ENCODE measurements at regions not wholly inside any gene's neighbourhood (a gene's known extent, or its start where the extent isn't known, plus 50 kb on each side); places are given as distances from the start of the nearest gene placed in this dataset.

DNA sequence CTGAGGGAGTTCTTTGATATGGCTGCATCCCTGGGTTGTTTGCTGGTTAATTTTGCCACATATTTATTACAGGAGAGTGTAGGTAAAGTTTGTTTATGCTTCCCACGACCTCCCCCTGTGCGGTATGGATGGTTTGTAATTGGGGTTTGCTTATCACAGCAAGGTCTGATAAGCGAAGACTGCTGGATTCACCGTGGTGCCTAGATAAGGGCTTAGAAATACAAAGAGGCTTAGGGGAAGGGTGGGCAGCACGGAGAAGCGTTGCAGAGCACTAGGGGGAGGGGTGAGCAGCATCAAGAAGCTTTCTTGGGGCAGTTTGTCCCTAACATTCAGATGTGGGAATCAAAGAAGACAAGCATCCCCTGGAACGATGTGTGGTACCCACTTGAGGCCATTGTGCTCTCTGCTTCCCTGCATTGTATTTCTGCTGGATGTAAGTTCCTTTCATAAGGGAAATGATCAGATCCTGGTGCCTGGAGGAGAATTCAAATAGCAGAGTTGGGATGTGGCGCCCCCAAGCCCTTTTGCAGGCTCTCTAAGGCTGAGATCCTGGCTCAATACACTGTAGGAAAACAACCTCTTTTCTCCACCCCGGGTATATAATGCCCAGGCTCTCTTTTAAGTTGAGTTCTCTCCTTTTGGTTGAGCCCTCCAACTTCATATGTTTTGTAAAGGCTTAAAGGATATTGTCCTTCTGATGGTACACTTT, 598.1 kb upstream of the ADGRL4 start:
- no peak for DNase-seq

DNA sequence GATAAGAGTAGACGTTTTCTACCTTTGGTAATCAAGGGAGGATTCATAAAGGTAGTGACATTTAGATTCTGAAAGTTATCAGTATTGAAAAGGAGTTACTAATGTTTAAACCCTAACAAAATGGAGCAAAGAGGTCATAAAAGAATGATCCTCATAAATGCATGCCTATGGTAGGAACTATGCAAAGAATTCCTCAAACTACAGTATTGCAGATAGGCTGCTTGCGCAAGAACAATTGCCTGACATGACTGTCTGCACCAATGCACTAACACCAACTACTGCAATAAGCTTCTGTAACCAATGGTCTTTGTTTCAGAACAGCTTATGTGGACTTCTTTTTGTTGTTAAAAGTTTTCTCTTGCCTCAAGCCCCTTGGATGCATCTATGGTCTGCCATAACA, 597.3 kb upstream of the ADGRL4 start:
- no peak for DNase-seq

DNA sequence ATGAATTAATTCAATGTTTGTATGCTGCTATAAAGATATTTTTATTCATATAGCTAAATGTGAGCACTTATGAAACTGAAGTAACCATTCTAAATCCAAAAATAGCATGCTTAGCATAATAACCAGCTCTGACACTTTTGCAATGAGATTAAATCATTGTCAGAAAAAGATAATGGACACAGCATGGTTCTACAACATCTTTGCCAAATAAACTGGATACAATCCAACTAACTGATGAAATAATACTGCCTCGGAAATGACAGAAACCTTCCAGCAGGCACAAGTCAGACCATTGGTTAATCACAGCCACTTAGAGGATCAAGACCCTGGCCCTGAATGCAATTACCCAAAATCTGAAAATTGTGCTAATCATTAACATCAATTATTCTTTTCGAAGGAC, 592.7 kb upstream of the ADGRL4 start:
- DNase-seq = no peak

DNA sequence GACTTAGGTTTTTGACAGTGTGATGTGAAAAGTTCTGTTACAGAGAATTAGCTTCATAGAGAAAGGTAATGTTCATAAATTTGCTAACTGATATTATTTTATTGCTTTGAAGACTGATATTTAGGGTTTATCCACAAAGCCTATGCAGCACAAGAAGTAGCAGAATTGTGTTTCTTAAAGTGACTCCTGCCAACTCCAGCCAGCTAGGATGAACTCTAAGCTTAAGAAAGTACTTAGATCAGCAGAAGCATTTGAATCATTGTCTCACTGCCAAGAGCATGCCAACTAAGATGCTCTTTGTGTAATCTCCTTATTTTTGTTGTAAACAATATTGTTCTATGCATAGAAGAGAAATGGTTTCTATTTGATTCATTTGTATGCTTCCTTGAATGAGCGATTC, 589.4 kb upstream of the ADGRL4 start:
- DNase-seq = no peak

DNA sequence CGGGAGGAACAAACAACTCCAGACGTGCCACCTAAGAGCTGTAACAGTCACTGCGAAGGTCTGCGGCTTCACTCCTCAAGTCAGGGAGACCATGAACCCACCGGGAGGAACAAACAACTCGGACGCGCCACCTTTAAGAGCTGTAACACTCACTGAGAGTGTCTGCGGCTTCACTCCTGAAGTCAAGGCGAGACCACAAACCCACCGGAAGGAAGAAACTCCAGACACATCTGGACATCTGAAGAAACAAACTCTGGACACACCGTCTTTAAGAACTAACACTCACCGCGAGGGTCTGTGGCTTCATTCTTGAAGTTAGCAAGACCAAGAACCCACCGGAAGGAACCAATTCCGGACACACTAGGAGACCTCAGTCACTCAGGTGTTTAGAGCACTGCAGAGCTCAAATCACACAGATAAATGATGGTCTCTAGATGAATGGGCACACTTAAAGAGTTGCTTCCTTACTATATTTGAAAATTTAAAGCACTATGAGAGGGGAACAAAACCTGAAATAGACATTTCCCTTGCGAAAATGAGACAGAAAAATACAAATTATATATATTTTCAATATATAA, 587.7 kb upstream of the ADGRL4 start:
- DNase-seq = no peak

DNA sequence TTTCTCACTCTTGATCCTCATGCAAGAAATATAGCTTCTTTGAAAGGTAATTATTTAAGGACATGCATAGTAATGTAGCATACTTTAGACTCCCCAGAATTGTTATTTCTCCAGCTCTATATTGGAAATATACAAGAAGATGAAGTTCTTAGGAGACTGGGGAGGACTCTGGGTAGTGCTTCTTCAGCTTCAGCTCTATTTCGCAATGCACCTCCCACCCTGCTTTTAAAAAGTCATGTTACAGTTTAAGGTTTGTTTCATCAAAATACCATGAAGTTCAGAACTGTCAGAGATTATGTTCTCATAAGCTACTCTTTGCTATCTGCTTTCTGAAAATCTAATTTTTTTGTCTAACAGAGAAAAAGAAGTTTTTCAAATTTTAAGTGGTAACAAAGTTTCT, 586.2 kb upstream of the ADGRL4 start:
- DNase-seq = no peak

DNA sequence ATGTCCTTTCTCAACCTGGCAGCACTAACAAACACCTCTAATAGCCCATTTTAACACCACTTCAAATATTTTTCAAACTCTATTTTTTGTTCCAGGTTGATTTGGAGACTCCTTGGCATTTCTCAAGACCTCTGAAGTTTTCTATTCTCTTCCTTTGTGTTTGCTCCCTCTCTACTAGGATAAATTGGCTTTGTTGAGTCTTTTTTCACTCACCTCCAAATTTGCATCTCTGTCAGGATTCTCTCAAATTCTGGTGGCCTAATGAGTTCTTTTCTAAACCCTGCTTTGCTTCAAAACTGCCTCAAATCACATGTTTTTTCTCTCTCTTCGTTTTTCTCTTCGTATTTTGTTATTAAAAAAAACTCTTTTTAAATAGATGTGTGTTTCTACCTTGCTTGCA, 582.2 kb upstream of the ADGRL4 start:
- DNase-seq = no peak

DNA sequence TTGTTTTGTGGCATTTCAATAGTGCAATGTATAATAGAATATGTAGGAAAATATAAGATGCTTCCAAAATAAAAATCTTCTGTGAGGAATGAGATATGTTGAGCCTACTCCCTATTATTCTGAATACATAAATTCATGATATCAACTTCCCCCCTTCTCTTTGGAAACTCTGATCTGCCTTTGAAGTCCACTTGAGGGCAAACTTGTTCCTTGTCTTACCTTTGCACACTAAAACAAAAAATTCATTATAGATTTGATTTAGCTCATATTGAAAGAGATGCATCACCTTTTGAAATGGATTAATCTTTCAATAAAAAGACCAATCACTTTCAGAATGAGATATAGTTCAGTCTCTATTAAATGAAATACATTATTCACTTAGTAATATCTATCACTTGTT, 580.7 kb upstream of the ADGRL4 start:
- no peak for DNase-seq

DNA sequence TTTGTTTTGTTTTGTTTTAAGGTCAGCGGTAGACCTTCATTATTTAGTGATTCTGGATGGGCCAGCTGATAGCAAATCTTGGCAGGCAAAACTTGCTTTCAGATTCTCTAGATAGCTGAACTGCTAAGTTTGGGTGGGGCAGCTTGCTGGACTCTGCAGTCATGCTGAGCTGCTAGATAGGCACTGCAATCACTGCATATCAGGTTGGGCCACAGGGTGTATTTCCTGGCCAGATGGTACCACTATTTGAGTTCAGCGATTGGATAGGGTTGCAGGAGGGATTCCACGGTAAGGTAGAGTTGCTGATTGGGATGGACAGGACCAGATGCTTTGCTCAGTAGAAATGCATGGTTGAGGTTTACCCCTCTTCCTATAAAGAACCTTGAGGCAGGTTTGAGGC, 579.3 kb upstream of the ADGRL4 start:
- DNase-seq = no peak

DNA sequence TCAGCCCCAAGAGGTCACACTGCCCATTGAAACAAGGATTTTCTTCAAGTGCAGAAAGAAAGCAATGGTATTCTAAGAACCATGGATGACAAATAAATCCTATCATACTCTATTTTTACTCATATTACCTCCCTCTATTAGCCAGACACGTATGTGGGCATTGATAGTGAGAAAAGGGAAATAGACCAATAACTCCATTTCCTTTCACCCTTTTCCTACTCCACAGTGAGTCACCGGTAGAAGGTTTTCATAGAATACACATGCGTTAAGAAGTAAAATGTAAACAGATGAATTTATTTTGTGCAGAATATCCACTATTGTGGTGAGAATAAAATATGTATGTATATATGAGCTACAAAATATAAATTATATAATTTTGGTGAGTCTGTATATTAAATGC, 568.9 kb upstream of the ADGRL4 start:
- no peak for DNase-seq

DNA sequence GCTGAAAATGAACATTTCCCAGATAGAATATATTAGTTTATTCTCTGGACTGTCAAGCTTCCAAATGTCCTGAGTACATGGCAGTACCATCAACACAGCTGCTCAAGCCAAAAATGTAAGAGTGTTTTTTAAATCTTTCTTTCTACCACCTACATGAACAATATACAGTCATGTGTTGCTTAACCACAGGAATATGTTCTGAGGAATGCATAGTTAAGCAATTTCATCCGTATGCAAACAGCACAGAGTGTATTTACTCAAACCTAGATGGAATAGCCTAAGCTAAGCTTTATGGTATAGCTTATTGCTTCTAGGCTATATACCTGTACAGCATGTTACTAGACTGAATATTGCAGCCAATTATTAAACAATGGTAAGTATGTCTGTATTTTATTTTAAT, 561.9 kb upstream of the ADGRL4 start:
- DNase-seq = no peak

DNA sequence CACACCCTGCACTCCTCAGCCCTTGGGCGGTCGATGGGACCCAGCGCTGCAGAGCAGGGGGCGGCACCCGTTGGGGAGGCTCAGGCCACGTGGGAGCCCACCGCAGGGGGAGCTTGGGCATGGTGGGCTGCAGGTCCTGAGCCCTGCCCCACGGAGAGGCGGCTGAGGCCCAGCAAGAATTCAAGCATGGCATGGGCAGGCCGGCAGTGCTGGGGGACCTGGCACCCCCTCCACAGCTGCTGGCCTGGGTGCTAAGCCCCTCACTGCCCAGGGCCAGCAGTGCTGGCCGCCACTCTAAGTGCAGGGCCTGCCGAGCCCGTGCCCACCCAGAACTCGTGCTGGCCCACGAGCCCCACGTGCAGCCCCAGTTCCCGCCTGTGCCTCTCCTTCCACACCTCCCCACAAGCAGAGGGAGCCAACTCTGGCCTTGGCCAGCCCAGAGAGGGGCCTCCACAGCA, 555.0 kb upstream of the ADGRL4 start:
- DNase-seq = no peak

DNA sequence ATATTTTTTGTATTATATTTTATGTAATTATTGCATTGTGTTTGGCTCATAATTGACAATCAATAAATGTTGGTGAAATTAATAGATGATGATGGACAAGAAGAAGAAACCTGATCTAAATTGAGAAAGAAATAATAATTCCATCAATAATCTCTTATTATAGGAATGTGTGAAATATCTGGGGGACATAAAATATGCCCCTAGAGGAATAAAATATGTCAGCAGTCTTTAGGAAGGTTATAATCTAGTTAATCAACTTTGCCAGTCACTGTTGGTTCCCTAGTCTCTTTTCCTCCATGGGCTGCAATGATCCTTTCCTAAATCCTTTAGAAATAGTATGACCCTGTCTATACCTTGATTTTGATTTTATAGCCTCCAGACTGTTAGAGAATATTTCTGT, 549.7 kb upstream of the ADGRL4 start:
- DNase-seq = no peak

DNA sequence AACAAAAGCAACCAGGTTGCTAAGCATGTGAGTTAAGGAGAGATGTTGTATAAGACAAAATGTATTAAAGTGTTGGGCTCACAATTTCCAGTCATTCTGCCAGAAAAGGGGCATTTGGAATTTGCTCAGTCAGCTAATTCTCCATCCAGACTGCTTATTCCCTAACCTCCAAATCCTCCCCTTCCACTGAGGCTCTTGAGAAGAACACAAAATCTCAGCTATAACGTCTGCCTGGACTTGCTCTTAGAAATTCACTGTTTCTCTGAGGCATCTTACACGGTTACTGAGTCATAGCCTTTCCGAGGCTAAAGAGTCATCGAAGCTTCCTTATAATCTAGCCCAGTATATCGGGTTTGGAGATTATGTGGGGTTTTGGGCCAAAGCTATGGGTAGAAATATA, 548.2 kb upstream of the ADGRL4 start:
- no peak for DNase-seq

DNA sequence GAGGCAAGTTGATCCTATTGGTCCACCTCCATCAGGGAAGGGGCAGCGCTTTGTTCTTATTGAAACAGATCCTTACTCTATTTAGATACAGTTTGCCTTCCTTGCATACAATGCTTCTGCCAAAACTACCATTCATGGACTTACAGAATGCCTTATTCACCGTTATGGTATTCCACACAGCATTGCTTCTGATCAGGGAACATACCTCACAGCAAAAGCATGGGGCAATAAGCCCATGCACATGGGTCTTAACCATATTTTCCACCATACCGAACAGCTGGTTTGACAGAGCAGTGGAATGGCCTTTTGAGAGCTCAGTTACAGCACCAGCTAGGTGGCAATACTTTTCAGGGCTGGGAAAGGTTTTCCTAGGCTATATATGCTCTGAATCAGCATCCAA, 544.8 kb upstream of the ADGRL4 start:
- no peak for DNase-seq

DNA sequence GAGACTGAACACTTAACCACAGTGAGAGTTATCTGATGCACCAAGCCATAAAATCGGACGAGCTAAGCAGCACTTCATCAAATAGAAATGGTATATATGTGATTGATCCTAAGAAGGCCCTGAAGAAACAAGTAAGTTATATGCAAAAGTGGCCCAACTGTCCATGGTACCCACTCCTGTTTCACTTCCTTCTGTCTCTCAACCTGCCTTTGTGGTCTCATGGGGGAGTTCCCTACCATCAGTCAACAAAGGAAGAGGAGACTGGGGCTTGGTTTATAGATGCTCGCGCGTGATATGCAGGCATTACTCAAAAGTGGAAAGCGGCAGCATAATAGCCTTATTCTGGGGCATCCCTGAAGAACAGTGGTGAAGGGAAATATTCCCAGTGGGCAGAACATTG, 543.9 kb upstream of the ADGRL4 start:
- no peak for DNase-seq

DNA sequence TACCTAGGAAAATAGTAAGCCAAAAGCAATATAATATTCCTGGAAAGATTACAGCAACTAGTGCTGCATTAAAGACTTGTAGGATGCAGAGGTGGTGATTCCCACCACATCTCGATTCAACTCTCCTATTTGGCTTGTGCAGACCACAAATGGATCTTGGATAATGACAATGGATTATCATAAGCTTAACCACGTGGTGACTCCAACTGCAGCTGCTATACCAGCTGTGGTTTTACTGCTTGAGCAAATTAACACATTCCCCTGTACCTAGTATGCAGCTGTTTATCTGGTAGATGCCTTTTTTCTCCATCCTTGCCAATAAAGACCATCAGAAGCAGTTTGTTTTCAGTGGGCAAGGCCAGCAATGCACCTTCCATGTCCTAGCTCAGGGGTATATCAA, 542.7 kb upstream of the ADGRL4 start:
- DNase-seq = no peak

DNA sequence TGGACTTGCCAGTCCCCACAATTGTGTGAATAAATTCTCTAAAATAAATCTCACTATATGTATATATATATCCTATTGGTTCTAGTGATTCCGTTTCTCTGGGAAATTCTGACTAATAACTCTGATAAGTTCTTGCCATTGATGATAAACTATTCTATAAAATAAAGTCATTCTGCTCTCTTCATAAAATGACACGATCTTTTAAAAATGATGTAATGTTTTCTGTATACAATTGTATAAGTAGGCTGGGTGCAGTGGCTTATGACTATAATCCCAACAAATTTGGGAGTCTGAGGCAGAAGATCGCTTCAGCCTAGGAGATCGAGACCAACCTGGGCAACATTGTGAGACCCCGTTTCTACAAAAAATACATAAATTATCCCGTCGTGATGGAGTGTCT, 541.0 kb upstream of the ADGRL4 start:
- DNase-seq = no peak

DNA sequence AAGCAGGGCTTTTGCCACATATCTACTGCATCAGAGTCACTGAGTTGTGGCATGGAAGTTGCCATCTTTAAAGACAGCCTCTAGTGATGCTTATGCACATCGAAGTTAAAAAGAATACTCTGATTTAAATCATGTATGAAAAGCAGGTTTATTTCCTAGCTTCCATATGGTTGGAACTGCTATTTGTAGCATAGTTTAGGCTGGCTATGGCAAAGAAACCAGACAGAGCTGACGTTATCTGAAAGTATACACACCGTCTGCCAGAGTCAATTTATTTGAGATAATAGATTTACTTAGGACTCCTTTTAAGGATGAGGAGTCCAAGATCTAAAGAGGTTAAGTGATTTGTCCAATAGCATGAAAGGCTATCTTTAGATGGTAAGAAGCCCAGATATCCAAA, 536.9 kb upstream of the ADGRL4 start:
- no peak for DNase-seq

DNA sequence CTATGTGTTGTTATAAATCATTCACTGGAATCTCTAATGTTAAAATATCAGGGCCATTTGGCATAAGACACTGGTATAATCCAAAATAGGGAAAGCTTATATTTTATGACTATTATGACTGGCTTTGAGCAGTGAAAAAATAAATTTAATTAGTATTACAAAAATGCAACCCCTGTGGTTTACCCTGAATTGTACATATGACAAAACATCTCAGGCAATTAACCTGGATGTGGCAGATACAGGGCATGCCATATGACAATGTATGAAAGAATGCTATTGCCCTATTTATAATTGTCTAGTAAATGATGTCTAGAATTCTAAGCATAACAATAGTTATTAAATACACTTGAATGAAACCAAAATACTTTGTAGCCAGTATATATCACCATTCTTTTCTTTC, 532.5 kb upstream of the ADGRL4 start:
- DNase-seq = no peak

DNA sequence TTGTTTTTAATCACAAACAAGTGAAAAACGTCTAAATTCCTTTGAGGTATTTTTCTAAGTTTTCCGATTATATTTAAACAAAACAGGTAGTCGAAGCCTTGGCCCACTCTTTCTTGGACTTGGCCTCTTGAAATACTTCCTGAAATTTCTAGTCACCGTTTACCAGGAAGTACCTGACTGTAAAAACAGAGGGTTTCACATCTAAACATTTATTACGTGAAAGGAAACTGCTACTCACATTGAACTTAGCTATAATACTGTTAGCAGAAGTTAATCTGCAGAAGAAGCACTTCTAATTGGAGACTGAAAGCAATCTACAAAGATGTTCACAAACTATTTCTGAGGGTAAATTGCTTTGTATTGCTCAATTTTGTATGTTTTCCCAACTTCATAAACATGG, 526.0 kb upstream of the ADGRL4 start:
- DNase-seq = no peak

DNA sequence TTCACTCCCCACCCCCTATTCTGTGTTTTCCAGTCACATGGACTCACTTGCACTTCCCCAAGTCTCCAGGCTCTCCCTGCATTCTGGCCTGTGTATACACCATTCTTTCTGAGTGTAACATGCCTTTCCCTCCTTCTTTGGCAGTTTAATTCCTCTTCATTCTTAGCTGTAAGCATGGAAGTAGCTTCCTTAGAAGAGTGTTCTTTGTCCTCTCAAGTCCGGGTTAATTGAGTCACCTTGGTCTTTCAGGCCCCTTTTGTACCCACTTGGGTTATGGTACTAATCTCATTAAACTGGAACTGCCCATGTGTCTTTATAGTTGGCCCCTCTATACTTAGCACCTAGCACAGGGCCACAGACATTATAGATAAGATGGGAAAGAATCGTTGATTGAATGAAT, 525.3 kb upstream of the ADGRL4 start:
- DNase-seq = no peak

DNA sequence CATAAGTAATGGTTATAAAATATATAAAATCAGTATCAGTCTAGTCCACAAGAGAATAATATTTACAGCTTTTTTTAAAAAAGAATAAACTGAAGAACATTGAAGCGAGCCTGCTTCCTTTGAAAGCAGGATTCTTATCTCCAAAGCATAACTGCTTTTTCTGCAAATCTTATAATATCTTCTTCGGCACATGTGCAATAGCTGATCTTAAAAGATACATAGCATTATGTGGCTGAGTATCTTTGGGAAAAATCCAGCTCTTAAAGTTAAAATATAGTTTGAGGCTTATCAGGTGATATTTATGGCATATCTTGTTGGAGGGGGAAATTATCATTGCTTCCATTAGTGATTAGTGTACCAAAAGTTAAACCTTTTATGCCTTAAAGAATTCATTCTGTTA, 523.9 kb upstream of the ADGRL4 start:
- no peak for DNase-seq

DNA sequence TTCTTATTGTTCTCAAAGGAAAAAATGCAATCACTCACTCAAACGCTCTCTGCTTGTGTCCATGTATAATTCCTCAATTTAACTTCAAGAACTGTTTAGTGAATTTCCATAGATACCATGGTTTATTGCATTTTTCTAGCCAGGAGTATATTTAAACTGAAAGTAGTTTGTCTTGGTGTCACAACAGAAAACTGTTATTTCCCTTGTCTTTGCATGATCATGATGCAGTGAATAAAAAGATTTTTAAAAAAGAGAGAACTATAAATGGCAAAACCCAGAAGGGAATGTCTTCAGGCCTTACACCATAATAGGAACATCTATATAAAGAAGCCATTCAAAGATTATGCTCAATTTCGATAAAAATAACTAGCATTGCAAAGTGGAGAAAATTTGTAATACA, 523.5 kb upstream of the ADGRL4 start:
- no peak for DNase-seq

DNA sequence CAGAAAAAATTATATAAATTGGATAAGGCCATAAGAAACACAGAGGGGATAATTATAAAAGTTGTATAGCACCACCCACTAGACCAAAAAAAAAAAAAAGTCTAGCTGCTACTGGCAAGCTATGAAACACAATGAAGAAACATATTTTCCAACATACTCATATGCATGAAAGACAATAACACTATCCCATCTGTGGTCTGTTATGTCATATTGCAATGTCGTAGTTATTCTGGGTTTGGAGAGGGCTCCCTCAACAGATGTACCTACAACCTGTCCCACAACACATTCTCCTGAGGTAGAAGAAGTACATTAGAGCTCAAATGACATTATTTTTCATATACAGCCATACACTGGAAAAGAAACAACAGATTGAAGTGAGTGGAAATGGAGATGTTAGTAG, 517.6 kb upstream of the ADGRL4 start:
- DNase-seq = no peak
